NCI-H345 (cell line): ENCODE measurements at regions not wholly inside any gene's neighbourhood (a gene's known extent, or its start where the extent isn't known, plus 50 kb on each side); places are given as distances from the start of the nearest gene placed in this dataset.

ENCODE experiments used
- DNase-seq: peaks from one replicate; lab custom pipeline; 2025; lab: John Stamatoyannopoulos, UW

DNA sequence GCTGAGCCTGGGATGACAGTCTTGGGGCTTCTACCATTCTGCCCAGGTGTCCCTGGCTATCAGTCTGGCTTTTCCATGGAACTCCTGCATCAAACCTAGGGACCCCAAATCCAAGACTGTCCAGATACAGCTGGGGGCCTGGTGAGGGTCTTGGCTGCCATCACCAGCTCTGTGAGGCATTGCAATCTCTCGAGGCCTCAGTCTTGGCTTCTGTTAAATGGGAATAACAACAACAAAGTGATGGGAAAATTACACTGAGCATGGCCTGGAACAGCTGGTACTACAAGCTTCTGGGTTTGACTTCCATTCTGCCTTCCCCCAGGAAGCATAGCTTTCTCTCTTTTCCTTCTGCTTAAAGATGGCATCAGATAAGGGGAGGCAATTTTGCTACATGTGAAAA is 50.0 kb upstream of the LCTL start:
- no peak for DNase-seq

DNA sequence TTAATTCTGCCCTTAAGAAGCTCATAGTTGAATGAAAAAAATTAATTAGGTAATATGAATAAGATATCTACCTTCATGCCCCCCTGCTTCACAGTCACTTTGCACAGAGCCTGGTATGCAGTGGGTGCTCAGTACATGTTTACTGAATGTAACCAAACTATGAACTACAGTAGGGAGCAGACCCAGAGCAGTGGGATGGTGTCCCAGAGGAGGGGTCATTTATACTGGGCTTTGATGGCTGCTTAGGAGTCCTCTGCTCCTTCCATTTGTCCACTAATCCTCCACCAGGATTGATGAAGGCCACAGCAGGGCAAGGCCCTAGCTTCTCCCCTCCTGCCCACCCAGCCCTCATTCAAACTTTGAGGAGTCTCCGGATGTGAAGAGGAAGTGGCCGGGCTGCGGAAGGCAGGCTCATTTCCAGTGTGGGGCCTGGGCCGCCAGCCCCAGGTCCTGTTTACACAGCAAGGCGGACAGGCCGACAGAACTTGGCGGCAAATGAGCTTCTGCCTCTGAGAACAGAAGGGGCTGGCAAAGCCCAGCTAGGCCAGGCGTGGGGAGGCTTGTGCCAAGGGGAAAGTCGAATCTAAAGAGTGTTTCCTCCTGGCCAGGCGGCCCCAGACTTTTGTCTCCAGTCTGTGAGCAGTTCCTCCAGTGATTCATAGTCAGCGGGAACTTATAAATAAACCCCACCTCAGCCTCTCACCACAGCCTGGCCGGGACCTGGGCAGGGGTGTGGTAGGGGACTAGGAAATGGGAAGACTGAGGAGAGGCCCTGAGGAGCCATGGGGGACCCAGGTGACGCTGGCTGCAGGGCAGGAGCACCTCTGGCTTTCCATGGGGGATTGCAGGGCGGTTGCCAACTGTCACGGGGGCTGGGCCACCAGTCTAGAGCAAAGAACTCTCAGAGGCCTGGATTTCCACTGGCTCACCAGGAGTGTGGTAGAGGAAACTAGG is 51.6 kb upstream of the LCTL start:
- no peak for DNase-seq

DNA sequence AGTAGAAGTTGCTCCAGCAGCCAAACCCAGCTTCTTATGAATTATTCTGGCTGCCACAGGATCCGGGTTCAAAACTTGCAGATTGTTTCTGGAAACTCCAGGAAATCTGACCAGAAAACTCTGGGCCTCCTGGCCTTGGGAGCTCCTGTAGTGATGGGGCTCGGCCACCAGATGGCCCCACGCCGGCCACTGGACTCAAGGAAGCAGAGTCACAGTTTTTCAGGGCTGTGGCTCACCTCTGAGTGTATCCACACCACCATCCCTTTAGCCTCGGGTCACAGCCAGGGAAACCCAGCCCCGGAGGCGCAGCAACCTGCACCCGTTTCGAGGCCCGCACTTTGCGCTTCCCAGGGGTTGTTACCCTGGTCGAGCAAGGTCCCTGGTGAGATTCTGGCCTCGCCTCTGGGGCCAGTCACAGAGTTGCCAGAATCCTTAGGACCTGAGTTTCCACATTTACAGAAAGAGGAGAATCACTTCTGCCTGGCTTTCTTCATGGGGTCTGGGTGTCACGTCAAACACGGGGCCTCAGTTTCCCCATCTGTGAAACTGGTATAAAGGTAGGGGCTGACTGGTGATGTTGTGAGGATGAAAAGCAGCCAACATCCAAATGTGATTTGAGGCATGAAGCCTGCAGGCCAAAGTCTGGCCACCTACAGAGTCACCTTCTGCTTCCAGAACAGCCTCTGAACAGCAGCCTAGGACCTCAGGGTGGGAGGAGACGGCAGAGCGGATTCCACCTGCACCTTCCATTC is 53.5 kb upstream of the LCTL start:
- DNase-seq = peak; percentile 12

DNA sequence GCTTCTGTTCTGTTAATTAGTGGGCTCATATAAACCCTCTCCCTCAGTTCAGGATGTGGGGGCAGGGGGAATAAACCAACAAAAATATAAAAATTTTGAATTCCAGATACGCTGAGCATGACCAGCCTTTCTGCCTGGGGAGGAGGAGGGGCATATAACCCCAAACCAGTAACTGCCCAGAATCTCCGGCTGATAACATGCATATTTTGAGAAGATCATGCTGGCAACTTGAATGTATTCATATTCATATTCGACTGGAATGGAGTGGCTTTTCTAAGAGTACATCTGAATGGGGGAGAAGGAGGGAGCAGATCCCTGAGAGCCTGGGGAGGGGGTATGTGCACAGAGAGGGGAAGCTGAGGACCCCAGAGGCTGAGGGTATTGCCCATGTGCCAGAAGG is 54.5 kb upstream of the LCTL start:
- no peak for DNase-seq

DNA sequence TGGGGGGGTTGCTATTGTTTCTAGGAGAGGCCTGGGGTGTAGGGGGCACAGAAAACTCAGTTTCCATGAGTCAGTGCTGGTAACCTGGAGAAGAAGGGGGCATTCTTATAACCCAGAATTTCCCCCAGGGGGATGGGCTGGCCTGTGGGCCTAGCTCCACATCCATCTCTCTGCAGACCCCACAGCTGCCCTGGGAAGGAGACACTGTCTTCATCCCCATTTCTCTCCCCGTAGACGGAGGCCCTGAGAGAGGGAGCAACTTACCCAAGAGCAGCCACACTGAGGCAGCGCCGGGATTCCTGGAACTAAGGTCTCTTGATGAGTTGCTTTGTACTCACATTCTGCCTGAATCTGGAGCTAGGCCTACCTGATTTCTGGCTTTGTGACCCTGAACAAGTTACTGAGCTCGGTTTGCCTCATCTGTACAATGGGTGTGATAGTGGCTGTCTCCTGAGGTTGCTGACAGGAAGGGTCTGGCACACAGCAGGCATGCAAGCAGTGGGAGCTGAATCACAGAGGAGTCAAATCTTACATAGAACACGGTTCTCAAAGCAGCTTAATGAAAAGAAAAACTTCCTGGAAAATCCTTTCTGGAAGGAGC is 55.0 kb upstream of the LCTL start:
- DNase-seq = no peak

DNA sequence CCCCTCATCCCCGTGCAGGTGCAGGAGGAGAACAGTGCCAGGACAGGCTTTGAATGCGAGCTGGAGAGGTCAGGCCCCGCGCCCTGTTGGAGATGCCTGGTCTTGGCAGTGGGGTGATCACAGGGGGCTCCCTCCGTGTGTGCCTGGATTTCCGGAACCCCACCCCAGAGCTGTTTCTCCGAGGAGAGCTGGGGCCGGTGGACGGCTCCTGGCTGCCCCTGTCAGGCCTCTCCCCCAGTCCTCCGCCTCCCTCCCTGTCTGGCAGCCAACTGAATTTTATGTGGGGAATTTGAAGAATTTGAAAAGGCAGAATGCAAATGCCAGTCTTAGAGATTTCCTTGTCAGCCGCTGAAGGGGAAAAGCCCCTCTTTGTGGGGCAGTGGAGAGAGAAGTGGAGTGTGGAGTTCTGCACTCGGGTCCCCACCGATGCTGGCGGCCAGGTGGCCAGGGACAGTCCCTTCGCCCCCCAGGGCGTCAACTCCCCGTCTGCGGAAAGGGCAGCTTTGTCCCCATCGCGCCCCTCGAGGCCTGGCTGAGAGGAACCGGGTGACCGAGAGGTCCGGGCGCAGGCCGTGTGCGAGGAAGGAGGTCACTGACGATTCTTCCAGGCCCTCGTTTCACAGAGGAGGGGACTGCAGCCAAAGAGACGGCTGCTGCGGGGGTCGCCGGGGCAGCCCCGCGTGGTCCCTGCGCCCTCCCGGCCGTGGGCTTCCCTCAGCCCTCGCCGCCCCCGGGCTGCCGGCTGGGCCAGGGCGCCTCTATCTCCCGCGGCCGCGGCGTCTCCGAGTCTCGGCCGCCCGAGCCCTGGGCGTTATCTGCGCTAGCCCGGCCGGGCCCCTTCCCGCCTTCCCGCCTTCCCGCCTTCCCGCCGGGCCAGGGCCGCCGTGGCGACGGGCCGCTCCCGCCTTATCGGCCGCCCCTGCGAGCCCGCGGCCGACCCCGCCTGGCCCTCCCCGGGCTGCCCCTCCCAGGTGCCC is 56.0 kb upstream of the LCTL start:
- no peak for DNase-seq

DNA sequence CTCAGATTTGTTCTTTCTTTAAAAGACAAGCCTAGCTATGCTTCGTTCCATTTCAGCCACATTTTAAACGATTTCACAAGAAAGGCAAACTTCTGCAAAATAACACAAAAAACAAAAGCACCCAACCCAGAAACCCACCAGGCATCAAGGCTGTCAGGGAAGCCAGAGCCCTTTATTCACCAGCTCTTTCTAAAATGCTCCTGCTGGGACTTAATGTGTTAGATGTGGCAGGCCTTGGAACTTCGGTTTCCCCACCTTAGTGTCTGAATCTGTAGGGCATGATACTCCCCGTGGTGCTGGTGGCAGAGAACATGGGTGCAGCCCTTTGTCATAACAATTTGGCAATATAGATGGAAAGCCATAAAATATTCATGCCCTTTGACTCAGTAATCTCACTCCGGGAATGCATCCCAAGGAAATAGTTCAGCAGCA is 56.8 kb upstream of the LCTL start:
- DNase-seq = no peak

DNA sequence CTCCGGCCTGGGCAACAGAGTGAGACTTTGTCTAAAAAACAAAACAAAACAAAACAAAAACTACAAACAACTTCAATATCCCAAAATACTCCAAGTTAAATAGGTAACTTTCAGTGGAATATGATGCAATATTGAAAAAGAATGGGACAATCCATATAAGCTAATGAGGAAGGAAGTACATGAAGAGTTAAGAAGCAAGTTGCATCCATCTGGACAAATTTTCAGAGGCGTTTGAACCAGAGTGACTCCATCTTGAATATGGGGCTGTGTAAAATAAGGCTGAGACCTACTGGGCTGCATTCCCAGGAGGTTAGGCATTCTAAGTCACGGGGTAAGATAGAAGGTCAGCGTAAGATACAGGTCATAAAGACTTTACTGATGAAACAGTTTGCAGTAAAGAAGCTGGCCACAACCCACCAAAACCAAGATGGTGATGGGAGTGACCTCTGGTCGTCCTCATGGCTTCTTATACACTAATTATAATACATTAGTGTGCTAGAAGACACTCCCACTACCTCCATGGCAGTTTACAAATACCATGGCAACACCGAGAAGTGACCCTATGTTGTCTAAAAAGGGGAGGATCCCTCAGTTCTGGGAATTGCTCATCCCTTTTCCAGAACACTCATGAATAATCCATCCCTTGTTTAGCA is 58.1 kb upstream of the LCTL start:
- no peak for DNase-seq

DNA sequence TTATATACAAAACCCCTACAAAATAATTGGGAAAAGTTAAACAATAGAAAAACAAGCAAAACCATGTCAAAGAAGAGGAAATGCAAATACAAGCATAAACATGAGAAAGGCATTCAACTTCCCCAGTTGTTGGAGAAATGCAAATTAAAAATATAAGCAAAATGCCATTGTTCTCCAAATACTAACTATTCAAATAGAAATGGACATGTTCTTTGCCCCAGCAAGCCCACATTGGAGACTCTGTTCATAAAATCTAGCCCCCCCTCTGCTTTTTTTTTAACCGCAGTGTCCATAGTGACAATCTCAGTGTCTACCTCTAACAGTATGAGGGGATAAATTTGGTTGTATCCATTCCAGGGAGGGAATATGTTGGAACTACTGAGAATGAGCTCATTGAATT is 59.7 kb upstream of the LCTL start:
- DNase-seq = no peak

DNA sequence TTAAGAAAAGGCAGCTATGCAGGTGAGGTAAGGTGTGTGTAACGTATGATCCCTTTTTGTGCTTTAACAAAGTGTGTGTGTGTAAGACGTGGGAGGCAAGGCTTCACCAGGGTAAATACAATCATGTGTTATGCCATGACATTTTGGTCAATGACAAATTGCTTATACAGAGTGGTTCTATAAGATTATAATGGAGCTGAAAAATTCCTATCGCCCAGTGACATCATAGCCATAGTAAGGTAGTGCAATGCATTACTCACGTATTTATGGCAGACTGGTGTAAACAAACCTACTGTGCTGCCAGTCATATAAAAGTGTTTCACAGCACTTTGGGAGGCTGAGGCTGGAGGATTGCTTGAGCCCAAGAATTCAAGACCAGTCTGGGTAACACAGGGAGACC is 60.2 kb upstream of the LCTL start:
- DNase-seq = no peak

DNA sequence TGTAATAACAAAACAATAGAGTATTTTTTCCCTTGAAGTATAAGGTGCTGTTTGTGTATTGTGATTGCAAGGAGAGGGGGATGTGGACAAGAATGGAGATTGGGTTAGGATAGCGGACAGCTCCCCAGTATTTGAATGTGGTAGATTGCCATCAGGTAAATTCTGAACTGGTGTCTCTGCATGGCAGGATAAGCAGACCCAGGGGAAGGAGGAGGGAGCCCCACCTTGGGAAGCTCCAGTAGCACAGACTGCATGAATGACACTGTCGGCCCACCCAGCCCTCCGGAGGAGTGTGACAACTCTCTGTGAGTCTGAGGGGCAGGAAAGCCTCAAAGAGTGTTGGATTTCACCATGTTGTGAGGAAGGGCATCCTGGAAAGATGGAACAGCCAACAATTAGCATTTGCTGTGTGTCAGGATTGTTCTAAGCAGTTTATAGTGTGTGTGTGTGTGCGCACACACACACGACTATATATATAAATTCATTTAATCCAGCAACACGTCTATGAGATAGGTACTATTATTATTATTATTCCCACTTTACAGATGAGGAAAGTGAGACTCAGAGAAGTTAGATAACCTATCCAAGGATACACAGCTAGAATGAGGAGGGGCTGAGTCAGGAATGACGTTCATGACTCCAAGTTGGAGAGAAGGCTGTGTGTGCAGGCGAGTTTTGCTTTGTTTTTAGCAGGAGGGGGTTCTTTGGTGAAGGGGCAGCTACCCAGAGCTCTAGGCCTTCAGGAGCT is 63.4 kb upstream of the LCTL start:
- no peak for DNase-seq

DNA sequence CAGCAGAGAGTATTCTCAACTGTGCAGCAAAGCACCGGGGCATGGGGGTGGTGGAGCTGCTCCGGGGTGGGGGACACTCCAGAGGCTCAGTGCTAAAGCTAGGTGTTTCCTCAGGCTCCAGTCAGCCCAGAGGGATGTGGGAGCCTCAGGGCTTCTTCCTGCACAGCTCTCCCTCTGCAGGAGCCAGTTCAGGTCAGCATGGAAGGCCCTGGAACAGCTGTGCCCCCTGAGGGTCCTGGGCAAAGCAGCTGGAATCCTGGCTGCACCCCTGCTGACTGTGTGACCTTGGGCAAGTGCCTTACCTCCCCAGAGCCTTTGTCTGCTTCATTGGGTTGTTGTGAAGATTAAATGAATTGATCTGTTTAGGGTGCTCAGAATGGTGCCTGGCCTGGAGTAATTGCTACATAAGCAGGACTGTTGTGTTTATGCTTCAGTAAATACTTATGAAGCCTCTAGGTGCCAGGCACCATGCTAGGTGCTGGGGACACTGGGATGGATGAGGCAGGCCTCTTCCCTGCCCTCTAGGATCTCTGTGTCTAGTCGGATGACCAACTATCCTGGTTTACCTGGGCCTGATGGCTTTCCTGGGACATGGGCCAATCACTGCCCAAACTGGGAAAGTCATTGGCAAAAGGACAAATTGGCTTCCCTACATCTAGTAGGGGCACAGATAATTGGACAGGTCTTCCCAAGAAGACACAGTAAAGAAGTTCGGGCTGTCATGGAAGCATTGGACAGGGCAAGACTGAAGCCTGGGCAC is 64.2 kb upstream of the LCTL start:
- no peak for DNase-seq

DNA sequence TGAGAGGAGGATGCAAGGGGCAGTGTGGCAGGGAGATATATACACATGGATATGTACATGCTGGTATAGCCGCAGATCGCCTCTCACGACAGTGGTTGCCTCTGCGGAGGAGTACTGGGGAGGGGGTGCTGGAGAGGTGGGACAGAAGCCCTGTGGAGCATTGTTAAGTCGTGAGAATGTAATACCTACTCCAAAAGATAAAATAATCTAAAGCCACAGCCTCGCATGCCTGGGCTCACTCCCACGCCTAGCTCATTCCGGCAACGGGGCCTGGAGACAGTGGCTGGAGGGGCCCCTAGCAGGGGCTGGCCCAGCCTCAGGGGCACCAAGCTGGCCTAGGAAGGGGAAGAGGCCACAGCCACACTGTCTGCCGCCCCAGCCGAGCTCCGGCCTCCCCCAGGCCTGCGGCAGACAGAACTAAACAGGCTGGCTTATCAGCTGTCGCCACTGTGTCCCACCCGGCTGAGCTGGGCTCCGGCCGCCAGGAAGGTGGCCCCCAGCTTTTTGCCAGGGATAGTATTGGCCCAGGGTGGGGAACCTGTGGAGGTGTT is 65.1 kb upstream of the LCTL start:
- no peak for DNase-seq

DNA sequence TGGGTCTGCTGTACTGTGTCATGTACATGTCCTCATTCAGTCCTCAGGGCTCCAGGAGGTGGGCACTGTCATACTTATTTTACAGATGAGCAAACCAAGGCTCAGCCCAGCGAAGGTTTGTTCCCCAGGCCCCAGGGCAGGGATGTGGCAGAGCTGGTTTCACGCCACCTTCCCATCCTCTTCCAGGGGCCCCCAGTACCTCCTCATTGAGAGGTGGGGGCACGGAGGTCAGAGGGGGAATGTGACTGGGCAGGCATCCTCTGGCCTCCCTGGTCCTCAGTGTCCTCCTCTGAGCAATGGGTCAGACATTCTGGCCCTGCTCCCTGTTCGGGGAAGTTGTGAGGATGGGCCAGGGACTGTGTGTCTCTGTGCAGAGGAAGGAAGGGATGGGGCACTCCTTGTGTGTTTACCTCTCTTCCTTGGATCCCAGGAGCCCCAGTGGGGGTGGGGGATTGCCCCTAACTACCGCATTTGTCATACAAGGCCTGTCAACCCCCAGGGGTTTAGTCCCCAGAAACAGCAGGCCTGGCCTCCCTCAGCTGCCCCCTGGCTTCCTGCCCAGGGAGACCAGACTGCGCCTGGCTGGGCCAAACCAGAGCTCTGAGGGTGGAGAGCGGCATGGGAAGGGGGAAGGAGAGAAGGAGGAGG is 65.9 kb upstream of the LCTL start:
- DNase-seq = no peak

DNA sequence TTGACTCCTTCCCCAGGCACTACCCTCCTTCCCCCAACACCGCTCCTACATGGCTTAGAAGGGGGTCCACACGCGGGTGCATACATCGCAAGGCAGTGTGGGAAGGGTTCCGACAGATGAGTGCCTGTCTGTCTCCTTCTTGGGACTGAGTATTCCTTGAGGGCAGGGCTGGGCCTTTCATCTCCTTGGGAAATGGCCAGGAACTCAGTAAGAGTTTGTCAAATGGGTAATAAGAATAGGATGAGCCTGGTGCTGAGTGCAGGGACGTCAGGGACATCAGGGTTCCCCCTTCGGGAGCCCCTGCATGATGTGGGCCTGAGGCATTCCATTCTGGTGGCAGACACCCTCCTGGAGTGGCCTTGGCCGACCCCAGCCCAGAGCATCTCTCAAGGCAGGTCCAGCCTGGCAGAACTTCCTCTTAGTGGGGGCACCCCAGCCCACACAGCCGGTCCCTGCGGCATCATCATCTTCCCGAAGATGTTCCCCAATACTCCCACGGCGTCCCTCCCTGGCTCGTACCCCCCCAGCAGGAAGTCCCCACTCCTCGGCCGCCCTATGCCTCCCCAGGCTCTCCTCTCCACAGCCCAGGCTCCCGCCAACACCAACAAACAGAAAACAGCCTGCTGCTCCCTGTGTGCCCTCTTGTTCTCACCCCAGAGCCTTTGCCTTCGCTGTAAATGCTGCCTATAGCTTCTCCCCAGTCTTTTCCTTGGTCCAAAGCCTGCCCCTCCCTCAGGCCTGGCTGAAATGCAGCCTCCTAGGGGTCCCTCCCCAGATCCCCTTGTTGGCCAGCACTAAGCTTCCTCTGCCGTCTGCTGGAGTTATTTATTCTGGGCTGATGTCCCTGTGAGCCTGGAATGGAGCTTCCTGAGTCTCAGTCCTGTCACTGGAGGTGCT is 67.5 kb upstream of the LCTL start:
- DNase-seq = no peak

DNA sequence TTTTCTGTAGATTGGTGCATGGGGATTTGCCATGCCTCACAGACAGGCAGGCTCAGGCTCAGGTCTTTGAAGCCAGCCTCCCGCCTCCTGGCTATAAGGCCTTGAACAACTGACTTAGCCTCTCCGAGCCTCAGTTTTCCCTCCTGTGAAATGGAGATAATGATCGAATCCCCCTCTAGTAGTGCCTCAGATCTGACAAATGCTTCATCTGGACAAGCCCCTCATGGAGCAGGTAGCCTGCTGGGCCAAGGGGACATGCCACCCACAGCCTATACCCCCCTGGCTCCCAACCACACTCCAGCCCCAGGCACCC is 68.1 kb upstream of the LCTL start:
- DNase-seq = no peak

DNA sequence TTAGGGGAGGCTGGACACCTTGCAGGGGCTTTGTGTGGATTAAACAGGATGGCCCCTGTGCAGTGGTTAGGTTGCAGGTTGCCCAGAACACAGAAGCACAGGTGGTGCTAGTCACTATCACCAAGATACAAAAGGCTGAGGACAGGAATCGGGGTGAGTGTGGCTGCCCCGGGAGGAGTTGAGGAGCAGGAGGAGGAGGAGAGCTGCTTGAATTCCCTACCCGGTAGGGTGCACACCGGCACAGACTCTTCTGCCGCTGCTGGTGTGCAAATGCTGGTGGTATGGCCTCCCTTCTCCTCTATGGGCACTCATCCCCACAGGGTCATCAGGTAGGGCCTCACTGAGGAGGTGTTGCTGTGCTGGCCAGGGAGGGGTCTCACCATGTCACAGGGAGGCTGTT is 67.5 kb upstream of the SMAD6 start:
- no peak for DNase-seq

DNA sequence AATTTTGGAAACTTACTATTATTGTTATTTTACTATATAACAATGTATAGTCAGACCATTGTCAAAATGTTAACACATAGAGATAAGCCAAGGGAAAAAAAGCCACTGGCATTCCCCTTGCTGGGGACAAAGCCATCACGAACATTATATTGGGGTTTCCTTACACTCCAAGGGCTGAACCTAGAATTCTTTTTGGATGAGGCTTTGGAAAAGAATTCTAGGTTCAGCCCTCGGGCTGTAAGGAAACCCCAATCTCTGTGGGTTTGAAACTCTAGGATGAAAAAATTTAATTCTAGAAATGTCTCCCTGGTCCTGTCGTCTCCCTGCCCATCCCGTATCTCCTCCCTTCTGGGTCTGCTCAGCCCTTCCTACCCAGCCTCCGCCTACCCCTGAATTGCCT is 67.0 kb upstream of the SMAD6 start:
- no peak for DNase-seq
